ENCODE measurements at regions not wholly inside any gene's neighbourhood (a gene's known extent, or its start where the extent isn't known, plus 50 kb on each side); places are given as distances from the start of the nearest gene placed in this dataset.
"Not testable (repeated sequence)": the region's sequence is repeated elsewhere in the genome, so short reads cannot be mapped to it uniquely, and the experiment has no call there.

DNA sequence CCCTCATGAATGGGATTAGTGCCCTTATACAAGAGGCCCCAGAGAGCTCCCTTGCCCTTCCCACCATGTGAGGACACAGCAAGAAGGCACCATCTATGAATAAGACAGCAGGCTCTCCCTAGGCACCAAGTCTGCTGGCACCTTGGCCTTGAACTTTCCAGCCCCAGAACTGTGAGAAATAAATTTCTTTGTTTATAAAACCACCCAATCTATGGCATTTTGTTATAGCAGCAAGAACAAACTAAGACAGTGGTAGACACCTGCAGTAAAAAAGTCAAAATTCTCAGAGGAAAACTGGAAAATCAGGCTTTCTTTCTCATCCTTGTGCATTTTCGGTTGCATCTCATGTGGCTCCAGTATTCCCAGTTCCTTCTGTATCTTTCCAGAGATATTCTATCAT, 90.3 kb downstream of the LSM3 start:
- Histone ChIP-seq H3K4me3 (ENCODE audit: low read length in 2 of 2) (no peak overlapping the region), H3K36me3 (ENCODE audit: control insufficient read depth in 1 of 2, insufficient read depth in 2 of 2, low read length in 1 of 2) (no peaks in the 10 kb centered on the region), H3K27me3 (ENCODE audit: control insufficient read depth in 1 of 2, insufficient read depth in 2 of 2, low read length in 1 of 2) (no peaks in the 10 kb centered on the region), H3K9me3 (ENCODE audit: control insufficient read depth, low read length) (no peaks in the 10 kb centered on the region), H3K4me1 (ENCODE audit: control insufficient read depth in 1 of 2, insufficient read depth in 2 of 2, low read length in 2 of 2) (no peaks in the 10 kb centered on the region), H3K27ac (ENCODE audit: low read depth in 1 of 2, low read length in 2 of 2) (no peak overlapping the region)
- DNase-seq (no peak), ATAC-seq (ENCODE audit: low FRiP score) (no peak)
- intact Hi-C loops (cut with DNase I): no loop called here
- 97% methylated on average over 1 of the region's 1 CpG for WGBS, 2 donors

DNA sequence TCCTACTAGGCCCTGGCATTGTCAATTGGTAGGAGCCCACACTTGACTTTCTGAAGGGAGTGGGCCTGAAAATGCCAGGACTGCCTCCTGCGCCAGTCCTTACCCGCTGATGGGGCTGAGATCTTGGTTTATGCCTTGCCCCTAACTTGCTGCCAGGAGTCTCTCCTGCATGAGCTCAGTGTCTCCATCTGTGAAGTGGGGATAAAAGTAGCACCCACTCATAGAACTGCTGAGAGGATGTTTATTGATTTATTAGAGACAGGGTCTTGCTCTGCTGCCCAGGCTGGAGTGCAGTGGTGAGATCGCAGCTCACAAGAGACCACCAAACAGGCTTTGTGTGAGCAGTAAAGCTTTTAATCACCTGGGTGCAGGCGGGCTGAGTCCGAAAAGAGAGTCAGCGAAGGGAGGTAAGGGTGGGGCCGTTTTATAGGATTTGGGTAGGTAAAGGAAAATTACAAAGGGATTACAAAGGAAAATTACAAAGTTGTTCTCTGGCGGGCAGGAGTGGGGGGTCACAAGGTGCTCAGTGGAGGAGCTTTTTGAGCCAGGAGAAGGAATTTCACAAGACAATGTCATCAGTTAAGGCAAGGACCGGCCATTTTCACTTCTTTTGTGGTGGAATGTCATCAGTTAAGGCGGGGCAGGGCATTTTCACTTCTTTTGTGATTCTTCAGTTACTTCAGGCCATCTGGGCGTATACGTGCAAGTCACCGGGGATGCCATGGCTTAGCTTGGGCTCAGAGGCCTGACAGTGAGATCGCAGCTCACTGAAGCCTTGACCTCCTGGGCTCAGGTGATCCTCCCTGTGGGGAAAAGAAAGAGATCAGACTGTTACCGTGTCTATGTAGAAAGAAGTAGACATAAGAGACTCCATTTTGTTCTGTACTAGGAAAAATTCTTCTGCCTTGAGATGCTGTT, 93.7 kb downstream of the LSM3 start:
- ATAC-seq (ENCODE audit: low FRiP score); H3K27me3 ChIP-seq (ENCODE audit: control insufficient read depth in 1 of 2, insufficient read depth in 2 of 2, low read length in 1 of 2); H3K9me3 ChIP-seq (ENCODE audit: control insufficient read depth, low read length); H3K36me3 ChIP-seq (ENCODE audit: control insufficient read depth in 1 of 2, insufficient read depth in 2 of 2, low read length in 1 of 2); intact Hi-C loops (cut with DNase I); H3K4me3 ChIP-seq (ENCODE audit: low read length in 2 of 2); H3K27ac ChIP-seq (ENCODE audit: low read depth in 1 of 2, low read length in 2 of 2); DNase-seq; H3K4me1 ChIP-seq (ENCODE audit: control insufficient read depth in 1 of 2, insufficient read depth in 2 of 2, low read length in 2 of 2): not testable (repeated sequence)
- 92 to 96% methylated on average over 14 of the region's 15 CpGs for WGBS, 2 donors

DNA sequence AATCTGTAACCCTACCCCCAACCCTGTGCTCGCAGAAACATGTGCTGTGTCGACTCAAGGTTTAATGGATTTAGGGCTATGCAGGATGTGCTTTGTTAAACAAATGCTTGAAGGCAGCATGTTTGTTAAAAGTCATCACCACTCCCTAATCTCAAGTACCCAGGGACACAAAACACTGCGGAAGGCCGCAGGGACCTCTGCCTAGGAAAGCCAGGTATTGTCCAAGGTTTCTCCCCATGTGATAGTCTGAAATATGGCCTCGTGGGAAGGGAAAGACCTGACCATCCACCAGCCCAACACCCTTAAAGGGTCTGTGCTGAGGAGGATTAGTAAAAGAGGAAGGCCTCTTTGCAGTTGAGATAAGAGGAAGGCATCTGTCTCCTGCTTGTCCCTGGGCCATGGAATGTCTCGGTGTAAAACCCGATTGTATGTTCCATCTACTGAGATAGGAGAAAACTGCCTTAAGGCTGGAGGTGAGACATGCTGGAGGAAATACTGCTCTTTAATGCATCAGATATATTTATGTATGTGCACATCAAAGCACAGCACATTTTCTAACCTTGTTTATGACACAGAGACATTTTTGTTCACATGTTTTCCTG, 94.4 kb downstream of the LSM3 start:
- DNase-seq; H3K27ac ChIP-seq (ENCODE audit: low read depth in 1 of 2, low read length in 2 of 2); H3K9me3 ChIP-seq (ENCODE audit: control insufficient read depth, low read length); H3K4me3 ChIP-seq (ENCODE audit: low read length in 2 of 2); ATAC-seq (ENCODE audit: low FRiP score); H3K27me3 ChIP-seq (ENCODE audit: control insufficient read depth in 1 of 2, insufficient read depth in 2 of 2, low read length in 1 of 2); H3K4me1 ChIP-seq (ENCODE audit: control insufficient read depth in 1 of 2, insufficient read depth in 2 of 2, low read length in 2 of 2); intact Hi-C loops (cut with DNase I); H3K36me3 ChIP-seq (ENCODE audit: control insufficient read depth in 1 of 2, insufficient read depth in 2 of 2, low read length in 1 of 2): not testable (repeated sequence)
- WGBS, 2 donors: 90 to 91% methylated on average over 7 of the region's 7 CpGs

DNA sequence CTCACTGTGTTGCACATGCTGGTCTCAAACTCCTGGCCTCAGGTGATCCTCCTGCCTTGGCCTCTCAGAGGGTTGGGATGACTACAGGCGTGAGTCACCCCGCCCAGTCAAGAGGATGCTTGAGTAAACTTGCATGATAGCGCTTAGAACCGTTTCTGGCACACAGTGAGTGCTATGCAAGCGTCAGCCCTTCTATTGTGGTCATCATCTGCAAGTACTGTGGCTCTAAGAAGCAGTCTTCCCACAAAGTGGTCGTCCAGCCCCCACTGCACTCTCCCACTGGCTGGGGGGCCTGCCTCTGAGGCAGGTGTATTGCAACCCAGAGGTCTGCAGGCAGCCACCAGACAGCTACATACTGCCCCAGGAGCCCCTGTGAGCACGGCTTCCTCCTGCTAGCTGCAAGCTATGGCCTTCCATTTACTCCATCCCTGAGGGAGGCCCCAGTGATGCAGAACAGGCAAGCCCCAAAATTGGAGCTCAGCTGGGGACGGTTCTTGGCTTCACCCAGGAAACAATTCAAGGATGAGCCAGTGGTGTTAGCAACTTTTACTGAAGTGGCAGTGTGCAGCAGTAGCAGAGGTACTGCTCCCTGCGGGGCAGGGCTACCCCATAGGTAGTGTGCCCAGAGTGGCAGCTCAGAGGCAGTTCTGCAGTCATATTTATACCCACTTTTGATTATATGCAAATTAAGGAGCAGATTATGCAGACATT, 95.4 kb downstream of the LSM3 start:
- no peak overlapping the region for H3K27ac ChIP-seq (ENCODE audit: low read depth in 1 of 2, low read length in 2 of 2)
- no peak for ATAC-seq (ENCODE audit: low FRiP score)
- H3K4me3 ChIP-seq (ENCODE audit: low read length in 2 of 2): no peak overlapping the region
- no peak for DNase-seq
- WGBS, 2 donors: 87 to 88% methylated on average over 9 of the region's 9 CpGs
- H3K4me1 ChIP-seq (ENCODE audit: control insufficient read depth in 1 of 2, insufficient read depth in 2 of 2, low read length in 2 of 2): no peaks in the 10 kb centered on the region
- no peaks in the 10 kb centered on the region for H3K9me3 ChIP-seq (ENCODE audit: control insufficient read depth, low read length)
- intact Hi-C loops (cut with DNase I): no loop called here
- H3K27me3 ChIP-seq (ENCODE audit: control insufficient read depth in 1 of 2, insufficient read depth in 2 of 2, low read length in 1 of 2): no peaks in the 10 kb centered on the region
- H3K36me3 ChIP-seq (ENCODE audit: control insufficient read depth in 1 of 2, insufficient read depth in 2 of 2, low read length in 1 of 2): no peaks in the 10 kb centered on the region

DNA sequence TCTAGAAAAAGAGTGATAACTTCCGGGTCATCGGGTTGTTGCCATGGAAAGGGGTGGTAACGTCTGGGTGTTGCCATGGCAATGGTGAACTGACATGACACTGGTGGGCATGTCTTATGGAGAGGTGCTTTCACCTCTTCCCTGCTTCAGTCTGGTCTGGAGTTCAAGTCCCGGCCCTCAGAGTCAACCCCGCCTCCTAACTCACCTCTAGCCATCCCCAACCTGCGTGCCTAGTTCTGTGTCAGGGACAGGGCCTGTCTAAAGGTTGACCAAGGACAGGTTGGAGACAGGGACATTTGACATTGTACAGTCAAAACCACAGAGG, 96.0 kb downstream of the LSM3 start:
- no peak overlapping the region for H3K27ac ChIP-seq (ENCODE audit: low read depth in 1 of 2, low read length in 2 of 2)
- no peaks in the 10 kb centered on the region for H3K9me3 ChIP-seq (ENCODE audit: control insufficient read depth, low read length)
- H3K4me3 ChIP-seq (ENCODE audit: low read length in 2 of 2): no peak overlapping the region
- no peaks in the 10 kb centered on the region for H3K36me3 ChIP-seq (ENCODE audit: control insufficient read depth in 1 of 2, insufficient read depth in 2 of 2, low read length in 1 of 2)
- no peaks in the 10 kb centered on the region for H3K4me1 ChIP-seq (ENCODE audit: control insufficient read depth in 1 of 2, insufficient read depth in 2 of 2, low read length in 2 of 2)
- WGBS, 2 donors: 85 to 87% methylated on average over 6 of the region's 6 CpGs
- DNase-seq (no peak), ATAC-seq (ENCODE audit: low FRiP score) (no peak)
- intact Hi-C loops (cut with DNase I): no loop called here
- no peaks in the 10 kb centered on the region for H3K27me3 ChIP-seq (ENCODE audit: control insufficient read depth in 1 of 2, insufficient read depth in 2 of 2, low read length in 1 of 2)

DNA sequence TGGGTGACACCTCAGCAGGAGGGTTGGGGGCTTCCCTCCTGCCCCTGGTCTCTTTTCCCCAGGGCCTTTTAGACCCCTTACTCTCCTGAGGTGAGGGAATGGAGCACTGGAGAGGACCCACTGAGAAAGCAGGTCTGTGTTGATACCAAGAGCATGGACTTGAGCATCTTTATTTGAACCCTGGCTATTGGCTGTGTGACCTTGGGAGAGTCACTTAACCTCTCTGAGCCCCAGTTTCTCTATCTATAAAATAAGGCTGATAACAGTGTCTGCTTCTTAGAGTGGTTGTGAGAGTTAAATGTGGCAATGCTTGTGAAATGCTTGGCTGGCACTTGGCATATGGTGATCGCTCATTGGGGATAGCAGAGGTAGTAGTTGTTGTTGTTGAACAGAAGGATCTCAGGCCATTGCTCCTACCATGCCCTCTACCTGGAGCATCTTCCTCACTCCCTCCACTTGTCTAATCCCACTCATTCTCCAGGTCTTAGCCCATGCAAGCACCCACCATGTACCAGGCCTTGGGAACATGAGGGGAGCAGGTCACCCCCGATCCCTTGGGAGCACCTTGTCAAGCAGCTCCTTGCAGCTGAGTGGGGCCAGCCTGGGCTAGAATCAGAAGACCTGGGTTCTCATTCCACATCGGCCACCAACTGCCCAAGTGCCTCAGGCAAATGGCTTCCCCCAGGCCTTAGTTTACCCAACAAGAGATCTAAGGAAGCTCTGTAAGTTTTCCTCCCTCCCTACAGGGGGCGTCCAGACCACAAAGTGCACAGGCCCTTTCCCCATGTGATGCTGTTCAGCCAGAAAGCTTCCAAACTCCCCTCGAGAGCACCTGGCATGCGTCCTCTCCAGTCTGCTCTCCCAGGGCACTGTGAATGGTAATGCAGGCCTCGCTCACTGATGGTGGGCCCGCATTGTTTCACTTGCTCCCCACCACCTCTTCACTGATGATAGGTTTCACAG, 96.7 kb downstream of the LSM3 start:
- no peak for ATAC-seq (ENCODE audit: low FRiP score)
- no peaks in the 10 kb centered on the region for H3K9me3 ChIP-seq (ENCODE audit: control insufficient read depth, low read length)
- WGBS, 2 donors: 88 to 92% methylated on average over 8 of the region's 8 CpGs
- no peaks in the 10 kb centered on the region for H3K36me3 ChIP-seq (ENCODE audit: control insufficient read depth in 1 of 2, insufficient read depth in 2 of 2, low read length in 1 of 2)
- no peak overlapping the region for H3K4me3 ChIP-seq (ENCODE audit: low read length in 2 of 2)
- no peak for DNase-seq
- H3K27ac ChIP-seq (ENCODE audit: low read depth in 1 of 2, low read length in 2 of 2): no peak overlapping the region
- no peaks in the 10 kb centered on the region for H3K27me3 ChIP-seq (ENCODE audit: control insufficient read depth in 1 of 2, insufficient read depth in 2 of 2, low read length in 1 of 2)
- intact Hi-C loops (cut with DNase I): no loop called here
- H3K4me1 ChIP-seq (ENCODE audit: control insufficient read depth in 1 of 2, insufficient read depth in 2 of 2, low read length in 2 of 2): no peaks in the 10 kb centered on the region

DNA sequence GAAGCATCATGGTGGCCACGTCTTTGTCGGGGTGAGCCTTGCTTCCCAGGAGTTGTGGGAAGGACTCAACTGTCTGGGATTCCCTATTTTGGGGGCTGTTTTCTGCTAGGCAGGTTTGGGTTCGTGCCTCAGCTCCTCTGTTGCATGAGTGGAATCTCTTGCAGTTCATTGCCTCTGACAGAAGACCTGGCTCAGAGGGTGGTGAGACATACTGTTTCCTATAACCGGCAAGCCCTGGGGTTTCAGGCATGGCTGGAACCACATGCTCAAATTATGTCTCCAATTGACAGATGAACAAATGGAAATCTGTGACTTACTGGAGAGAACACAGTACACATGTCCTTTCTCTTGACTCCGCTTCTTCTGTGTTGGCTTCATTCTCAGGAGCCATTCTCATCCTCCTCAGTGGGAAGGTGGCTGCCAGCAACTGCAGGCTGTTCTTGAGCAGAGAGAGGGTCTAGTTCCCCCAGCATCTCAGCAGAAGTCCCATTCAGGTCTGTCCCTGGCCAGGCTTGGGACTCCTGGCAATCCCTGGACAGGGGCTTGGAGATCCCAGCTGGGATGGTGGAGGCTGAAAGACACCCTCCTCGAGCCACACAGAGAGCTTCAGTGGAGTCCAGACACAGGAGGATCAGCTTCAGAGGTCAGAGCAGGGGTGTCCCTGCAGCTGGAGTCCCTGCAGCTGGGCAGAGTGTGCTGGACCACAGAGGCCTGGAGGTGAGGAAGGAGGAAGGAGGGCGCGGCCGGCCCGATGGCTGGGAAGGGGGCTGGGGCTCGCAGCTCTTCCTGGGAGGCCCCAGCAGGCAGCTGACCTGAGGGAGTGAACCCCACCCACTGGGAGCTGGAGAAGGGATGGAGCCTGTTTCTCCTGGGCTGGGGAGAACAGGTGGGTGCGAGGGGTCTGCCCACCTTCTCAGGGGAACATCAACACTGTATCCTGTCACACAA, 97.6 kb downstream of the LSM3 start:
- H3K4me3 ChIP-seq (ENCODE audit: low read length in 2 of 2): no peak overlapping the region
- no peaks in the 10 kb centered on the region for H3K27me3 ChIP-seq (ENCODE audit: control insufficient read depth in 1 of 2, insufficient read depth in 2 of 2, low read length in 1 of 2)
- ATAC-seq (ENCODE audit: low FRiP score): no peak
- H3K9me3 ChIP-seq (ENCODE audit: control insufficient read depth, low read length): no peaks in the 10 kb centered on the region
- DNase-seq: no peak
- intact Hi-C loops (cut with DNase I): no loop called here
- 89 to 92% methylated on average over 12 of the region's 12 CpGs for WGBS, 2 donors
- H3K36me3 ChIP-seq (ENCODE audit: control insufficient read depth in 1 of 2, insufficient read depth in 2 of 2, low read length in 1 of 2): no peaks in the 10 kb centered on the region
- no peak overlapping the region for H3K27ac ChIP-seq (ENCODE audit: low read depth in 1 of 2, low read length in 2 of 2)
- H3K4me1 ChIP-seq (ENCODE audit: control insufficient read depth in 1 of 2, insufficient read depth in 2 of 2, low read length in 2 of 2): no peaks in the 10 kb centered on the region
